ENCODE measurements at regions not wholly inside any gene's neighbourhood (a gene's known extent, or its start where the extent isn't known, plus 50 kb on each side); places are given as distances from the start of the nearest gene placed in this dataset.

DNA sequence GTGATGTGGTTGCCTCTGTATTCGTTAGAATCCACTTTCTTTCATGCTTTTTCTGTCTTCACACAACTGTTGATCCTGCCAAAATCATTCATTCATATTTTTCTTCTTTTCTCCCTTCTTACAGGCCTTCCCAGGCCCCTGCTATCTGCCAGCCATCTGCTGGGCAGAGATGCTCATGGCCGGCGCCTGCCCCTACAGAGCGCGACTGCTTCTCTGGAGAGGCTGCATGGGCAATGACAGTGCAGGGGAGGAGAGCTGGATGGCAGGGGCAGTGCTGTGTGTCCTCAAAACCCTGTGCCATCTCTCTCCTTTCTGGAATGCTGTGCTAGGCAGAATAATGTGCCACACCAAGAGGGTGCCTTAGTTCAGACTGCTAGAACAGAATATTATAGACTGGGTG, 125.2 kb downstream of the INHBB start:
- no peak for TF ChIP-seq ZNF501 (tag by site-specific recombination; IDR thresholded peaks at IDR 0.05)
- no peak for TF ChIP-seq ZBTB7A (tag by site-specific recombination; IDR thresholded peaks at IDR 0.05; ENCODE audit: low read depth)
- no peak for TF ChIP-seq ZBTB21 (tag by site-specific recombination; IDR thresholded peaks at IDR 0.05)
- no peak for TF ChIP-seq ZSCAN30 (tag by site-specific recombination; IDR thresholded peaks at IDR 0.05)
